Neural cell (in vitro differentiated cells): ENCODE measurements at regions not wholly inside any gene's neighbourhood (a gene's known extent, or its start where the extent isn't known, plus 50 kb on each side); places are given as distances from the start of the nearest gene placed in this dataset.
A peak's percentile ranks its signal among the peaks of the same experiment; 100 is the strongest.

Experiments
- H2AFZ ChIP-seq: fragments of 200-600, 300-800 bp; sonication (generic), shearing (Covaris generic); 2 replicates; pipeline ENCODE4 v1.6.0; 2014; ENCODE audit warnings: low read depth, mild to moderate bottlenecking, antibody characterized with exemption, low read length, moderate library complexity
- H3F3A ChIP-seq: fragments of 200-600 bp; shearing (Covaris generic); 2 replicates; pipeline ENCODE4 v1.6.1; 2016; ENCODE audit warnings: mild to moderate bottlenecking, moderate library complexity, mixed read lengths, antibody characterized with exemption, low read length; ENCODE audit not compliant: insufficient read depth, poor library complexity, severe bottlenecking
- H3K27ac ChIP-seq: fragments of 200-600, 300-800 bp; sonication (generic), shearing (Covaris generic); 2 replicates; pipeline ENCODE4 v1.5.1; 2014; ENCODE audit warnings: mild to moderate bottlenecking, low read length, moderate library complexity
- H3K27me3 ChIP-seq: fragments of 300-800, 200-600 bp; sonication (generic), shearing (Covaris generic); 2 replicates; pipeline ENCODE4 v1.6.0; 2014; ENCODE audit warnings: mild to moderate bottlenecking, low read depth, low read length, moderate library complexity; ENCODE audit not compliant: insufficient read depth
- H3K36me3 ChIP-seq: fragments of 300-800, 200-600 bp; sonication (generic), shearing (Covaris generic); 2 replicates; pipeline ENCODE4 v1.5.1; 2014; ENCODE audit warnings: mild to moderate bottlenecking, antibody characterized with exemption, low read length, moderate library complexity; ENCODE audit not compliant: insufficient read depth
- H3K4me2 ChIP-seq: fragments of 300-800, 200-600 bp; sonication (generic), shearing (Covaris generic); 2 replicates; pipeline ENCODE4 v1.6.0; 2014; ENCODE audit warnings: mild to moderate bottlenecking, low read length
- H3K4me3 ChIP-seq: fragments of 300-800, 200-600 bp; sonication (generic), shearing (Covaris generic); 2 replicates; pipeline ENCODE4 v1.5.1; 2014; ENCODE audit warnings: mild to moderate bottlenecking, low read length, moderate library complexity
- H3K79me2 ChIP-seq: fragments of 200-600 bp; shearing (Covaris generic); replicated peaks from 2 replicates; pipeline ENCODE4 v1.6.0; 2014; ENCODE audit warnings: mild to moderate bottlenecking, low read length, moderate library complexity; ENCODE audit not compliant: insufficient read depth
- H3K9ac ChIP-seq: fragments of 300-800, 200-600 bp; sonication (generic), shearing (Covaris generic); 2 replicates; pipeline ENCODE4 v1.6.1; 2016; ENCODE audit warnings: mild to moderate bottlenecking, low read length, mixed read lengths
- H3K9me2 ChIP-seq: fragments of 200-600 bp; shearing (Covaris generic); 2 replicates; pipeline ENCODE4 v1.6.1; 2016; ENCODE audit warnings: mild to moderate bottlenecking, low read length, mixed read lengths; ENCODE audit not compliant: insufficient read depth
- H3K9me3 ChIP-seq: fragments of 200-600, 300-800 bp; sonication (generic), shearing (Covaris generic); 2 replicates; pipeline ENCODE4 v1.6.1; 2016; ENCODE audit warnings: mild to moderate bottlenecking, mixed run types, low read length, moderate library complexity, mixed read lengths
- H4K20me1 ChIP-seq: fragments of 200-600 bp; shearing (Covaris generic); 2 replicates; pipeline ENCODE4 v1.6.1; 2016; ENCODE audit warnings: mild to moderate bottlenecking, mixed run types; ENCODE audit not compliant: insufficient read depth
- CTCF ChIP-seq: fragments of 450-650 bp; IDR thresholded peaks from 2 replicates; pipeline ENCODE4 v1.5.1; 2014; ENCODE audit warnings: antibody characterized with exemption, mild to moderate bottlenecking, moderate library complexity; ENCODE audit not compliant: poor library complexity, severe bottlenecking
- EP300 ChIP-seq: fragments of 450-650 bp; conservative IDR thresholded peaks from 2 replicates; pipeline ENCODE4 v1.6.1; 2014; ENCODE audit warnings: antibody characterized with exemption, mild to moderate bottlenecking, moderate library complexity; ENCODE audit not compliant: poor library complexity, severe bottlenecking
- EZH2 ChIP-seq: fragments of 200-600, 300-800 bp; shearing (Covaris generic), sonication (generic); IDR thresholded peaks from 2 replicates; pipeline ENCODE4 v1.6.1; 2014; ENCODE audit warnings: antibody characterized with exemption, low read length, borderline replicate concordance, mild to moderate bottlenecking; ENCODE audit not compliant: insufficient read depth, poor library complexity, severe bottlenecking
- MXI1 ChIP-seq: fragments of 450-650 bp; conservative IDR thresholded peaks from 2 replicates; pipeline ENCODE4 v1.6.1; 2014; ENCODE audit warnings: antibody characterized with exemption, mild to moderate bottlenecking; ENCODE audit not compliant: poor library complexity, severe bottlenecking
- POLR2AphosphoS5 ChIP-seq: IDR thresholded peaks from 2 replicates; pipeline ENCODE4 v1.6.1; 2012
- RAD21 ChIP-seq: fragments of 450-650 bp; conservative IDR thresholded peaks from 2 replicates; pipeline ENCODE4 v1.6.1; 2014; ENCODE audit warnings: antibody characterized with exemption, mild to moderate bottlenecking, moderate library complexity
- REST ChIP-seq: IDR thresholded peaks from 2 replicates; pipeline ENCODE4 v1.6.1; 2012; ENCODE audit warnings: borderline replicate concordance
- SMC3 ChIP-seq: fragments of 450-650 bp; conservative IDR thresholded peaks from 2 replicates; pipeline ENCODE4 v1.6.1; 2014; ENCODE audit warnings: antibody characterized with exemption, mild to moderate bottlenecking, moderate library complexity; ENCODE audit not compliant: poor library complexity
- TAF1 ChIP-seq: IDR thresholded peaks from 2 replicates; pipeline ENCODE4 v1.6.1; 2012; ENCODE audit warnings: low read depth

- Histone ChIP-seq H4K20me1 (no peaks in the 10 kb centered on the region), H2AFZ (no peak overlapping the region), H3K9me3 (no peaks in the 10 kb centered on the region), H3K79me2 (no peaks in the 10 kb centered on the region), H3K9ac (no peak overlapping the region), H3K9me2 (no peaks in the 10 kb centered on the region), H3K4me3 (no peak overlapping the region), H3K4me2 (no peak overlapping the region), H3K36me3 (no peaks in the 10 kb centered on the region), H3F3A (peaks cover 5% of the 10 kb centered on the region), H3K27me3 (peaks cover 23% of the 10 kb centered on the region), H3K27ac (no peak overlapping the region)
- TF ChIP-seq TAF1 (no peak), MXI1 (no peak), POLR2AphosphoS5 (peak; percentile 84), EP300 (peak; percentile 95), SMC3 (no peak), EZH2 (no peak), REST (peak; percentile 44), RAD21 (no peak)
These were observed 521.9 kb upstream of the CELF4 start for GRCh38 chr18:38087538-38087937.

DNA sequence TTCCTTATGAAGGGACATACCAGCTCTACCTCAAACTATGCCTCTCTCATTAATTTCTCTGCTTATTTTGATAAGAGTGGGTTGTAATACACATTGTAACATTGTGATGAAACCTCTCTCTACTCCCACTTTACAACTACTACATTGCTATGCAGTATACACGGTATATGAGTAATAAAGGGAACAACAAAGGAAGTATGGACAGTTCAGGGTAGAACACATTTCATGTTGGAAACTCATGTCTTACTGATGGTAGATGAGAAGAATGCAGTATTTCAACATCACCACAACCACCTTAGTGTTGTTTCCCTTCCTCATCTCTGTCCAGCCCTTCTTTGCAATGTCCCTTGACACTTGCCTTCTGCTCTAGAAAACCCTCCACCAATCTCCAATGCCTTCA is 515.9 kb upstream of the CELF4 start:
- TF ChIP-seq REST: no peak
- TF ChIP-seq TAF1: no peak
- no peak for TF ChIP-seq POLR2AphosphoS5
- TF ChIP-seq EP300: no peak
- no peak for TF ChIP-seq SMC3
- TF ChIP-seq MXI1: no peak
- no peak for TF ChIP-seq EZH2
- TF ChIP-seq CTCF: no peak
- no peak for TF ChIP-seq RAD21

More for the DNA sequence above, 515.9 kb upstream of the CELF4 start:
- H3K4me3 ChIP-seq: no peak overlapping the region
- H3K27ac ChIP-seq: no peak overlapping the region
- no peaks in the 10 kb centered on the region for H3F3A ChIP-seq
- H3K9ac ChIP-seq: no peak overlapping the region
- H3K27me3 ChIP-seq: no peaks in the 10 kb centered on the region
- H4K20me1 ChIP-seq: no peaks in the 10 kb centered on the region
- H3K4me2 ChIP-seq: no peak overlapping the region
- no peaks in the 10 kb centered on the region for H3K36me3 ChIP-seq
- no peaks in the 10 kb centered on the region for H3K9me3 ChIP-seq
- no peaks in the 10 kb centered on the region for H3K9me2 ChIP-seq
- no peaks in the 10 kb centered on the region for H3K79me2 ChIP-seq
- H2AFZ ChIP-seq: no peak overlapping the region
